ENCODE measurements at regions not wholly inside any gene's neighbourhood (a gene's known extent, or its start where the extent isn't known, plus 50 kb on each side); places are given as distances from the start of the nearest gene placed in this dataset.

DNA sequence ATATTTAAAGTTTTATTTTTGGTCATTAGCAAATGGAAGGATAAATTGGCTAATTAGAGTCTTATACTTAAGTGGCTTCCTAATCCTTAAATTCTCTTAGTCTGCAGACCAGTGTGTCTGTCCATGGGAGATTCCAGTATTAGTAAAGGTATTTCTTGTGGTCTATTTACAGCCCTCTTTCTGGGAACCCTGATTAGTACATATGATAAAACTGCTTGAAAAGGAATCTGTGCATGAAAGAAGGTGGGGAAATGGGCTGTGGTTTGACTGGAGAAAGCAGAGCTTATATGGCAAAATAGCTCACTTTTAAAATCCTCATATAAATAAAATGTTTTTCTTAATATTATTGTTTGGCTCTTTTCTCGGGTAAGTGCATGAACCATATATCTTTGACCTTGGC is 124.5 kb upstream of the RHOBTB1 start:
- FAIRE-seq (no peak), DNase-seq (ENCODE audit: low read depth) (no peak)
- Histone ChIP-seq H3K4me3 (ENCODE audit: low read depth, low read length) (no peak overlapping the region), H3K36me3 (ENCODE audit: control insufficient read depth, insufficient read depth, low read length) (no peaks in the 10 kb centered on the region), H3K27me3 (ENCODE audit: control insufficient read depth, insufficient read depth, low read length) (no peaks in the 10 kb centered on the region)
- TF ChIP-seq, protein P1, sequence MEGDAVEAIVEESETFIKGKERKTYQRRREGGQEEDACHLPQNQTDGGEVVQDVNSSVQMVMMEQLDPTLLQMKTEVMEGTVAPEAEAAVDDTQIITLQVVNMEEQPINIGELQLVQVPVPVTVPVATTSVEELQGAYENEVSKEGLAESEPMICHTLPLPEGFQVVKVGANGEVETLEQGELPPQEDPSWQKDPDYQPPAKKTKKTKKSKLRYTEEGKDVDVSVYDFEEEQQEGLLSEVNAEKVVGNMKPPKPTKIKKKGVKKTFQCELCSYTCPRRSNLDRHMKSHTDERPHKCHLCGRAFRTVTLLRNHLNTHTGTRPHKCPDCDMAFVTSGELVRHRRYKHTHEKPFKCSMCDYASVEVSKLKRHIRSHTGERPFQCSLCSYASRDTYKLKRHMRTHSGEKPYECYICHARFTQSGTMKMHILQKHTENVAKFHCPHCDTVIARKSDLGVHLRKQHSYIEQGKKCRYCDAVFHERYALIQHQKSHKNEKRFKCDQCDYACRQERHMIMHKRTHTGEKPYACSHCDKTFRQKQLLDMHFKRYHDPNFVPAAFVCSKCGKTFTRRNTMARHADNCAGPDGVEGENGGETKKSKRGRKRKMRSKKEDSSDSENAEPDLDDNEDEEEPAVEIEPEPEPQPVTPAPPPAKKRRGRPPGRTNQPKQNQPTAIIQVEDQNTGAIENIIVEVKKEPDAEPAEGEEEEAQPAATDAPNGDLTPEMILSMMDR (IDR thresholded peaks at IDR 0.05; ENCODE audit: insufficient read depth, low read length, severe bottlenecking): no peak

DNA sequence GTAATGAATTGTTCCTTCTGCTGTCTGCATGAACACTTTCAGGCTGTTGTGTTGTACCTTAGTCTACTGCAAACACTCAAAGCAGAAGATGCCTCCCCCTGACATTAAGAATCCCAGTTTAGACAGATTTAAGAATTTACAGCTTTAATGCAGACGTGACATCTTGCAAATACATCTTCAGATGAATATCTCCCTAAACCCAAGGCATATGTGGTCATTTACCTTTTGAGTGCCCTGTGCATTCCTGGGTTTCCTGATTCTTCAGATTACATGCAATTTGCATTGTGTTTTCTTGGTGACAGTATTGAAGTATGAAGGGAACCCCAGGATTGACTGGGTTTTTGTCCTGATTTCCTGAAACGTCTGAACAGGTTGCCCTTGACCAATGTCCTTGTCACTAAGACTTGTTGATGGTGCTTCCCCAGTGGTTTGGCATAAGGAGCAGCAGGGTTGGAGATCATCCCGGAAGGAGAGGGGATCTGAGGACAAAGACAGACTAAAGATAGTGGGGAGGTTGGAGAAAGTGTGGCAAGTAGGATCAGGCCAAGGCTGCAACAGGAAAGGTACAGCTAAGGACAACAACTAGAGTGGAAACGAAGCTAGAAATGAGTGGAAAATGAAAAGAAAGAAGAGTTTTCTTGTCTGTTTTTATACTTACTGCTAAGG is 123.8 kb upstream of the RHOBTB1 start:
- H3K4me3 ChIP-seq (ENCODE audit: low read depth, low read length): no peak overlapping the region
- TF ChIP-seq, protein P1 (IDR thresholded peaks at IDR 0.05; ENCODE audit: insufficient read depth, low read length, severe bottlenecking): no peak
- DNase-seq (ENCODE audit: low read depth): no peak
- H3K36me3 ChIP-seq (ENCODE audit: control insufficient read depth, insufficient read depth, low read length): no peaks in the 10 kb centered on the region
- no peaks in the 10 kb centered on the region for H3K27me3 ChIP-seq (ENCODE audit: control insufficient read depth, insufficient read depth, low read length)
- FAIRE-seq: no peak

DNA sequence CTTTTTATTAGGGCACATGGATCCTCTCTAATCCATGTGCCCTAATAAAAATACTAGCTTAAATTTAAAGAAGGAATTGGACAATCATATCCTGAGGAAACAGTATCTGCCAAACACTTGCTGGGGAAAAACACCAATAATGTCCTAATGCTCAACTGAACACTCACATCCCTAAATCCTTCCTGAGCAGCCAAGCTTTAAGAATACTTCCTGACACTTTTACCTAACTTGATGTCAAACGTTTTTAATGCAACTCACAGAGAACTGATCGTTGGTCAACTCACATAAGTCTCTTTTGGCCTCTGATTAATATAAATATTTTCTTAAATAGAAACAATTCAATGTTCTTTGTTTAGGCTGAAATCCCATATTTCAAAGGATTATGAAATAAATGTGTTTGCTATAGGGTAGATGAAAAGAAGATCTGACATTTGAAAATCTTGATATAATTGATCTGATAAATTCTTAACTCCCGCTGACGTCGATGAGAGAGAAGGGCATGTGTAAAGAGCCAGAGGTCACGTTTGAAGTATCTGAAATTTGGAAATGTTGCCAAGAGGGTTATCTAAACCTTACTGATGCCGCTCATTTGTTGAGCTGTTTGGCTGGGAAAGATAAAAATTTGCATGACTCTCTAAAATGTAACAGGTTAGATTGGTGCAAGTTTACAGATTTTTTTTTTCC is 122.8 kb upstream of the RHOBTB1 start:
- DNase-seq (ENCODE audit: low read depth) (no peak), FAIRE-seq (no peak)
- TF ChIP-seq, protein P1 (IDR thresholded peaks at IDR 0.05; ENCODE audit: insufficient read depth, low read length, severe bottlenecking): no peak
- Histone ChIP-seq H3K4me3 (ENCODE audit: low read depth, low read length) (no peak overlapping the region), H3K36me3 (ENCODE audit: control insufficient read depth, insufficient read depth, low read length) (no peaks in the 10 kb centered on the region), H3K27me3 (ENCODE audit: control insufficient read depth, insufficient read depth, low read length) (no peaks in the 10 kb centered on the region)

DNA sequence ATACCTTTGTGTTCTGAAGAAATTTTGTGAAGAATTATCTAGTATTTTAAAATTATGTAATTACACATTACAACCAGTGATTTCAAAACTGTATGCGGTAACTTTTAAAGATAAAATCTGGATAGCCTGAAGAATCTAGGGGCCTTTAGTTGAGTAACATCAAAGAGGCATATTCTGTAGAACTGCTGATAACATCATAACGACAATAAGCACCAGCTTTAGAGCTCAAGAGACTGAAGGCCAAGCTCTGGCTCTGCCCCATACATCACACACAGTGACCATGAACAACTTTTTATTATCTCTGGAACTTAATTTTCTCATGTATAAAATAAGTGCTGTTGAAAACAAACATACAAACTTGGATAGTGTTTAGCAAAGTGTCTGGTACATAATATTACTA is 121.1 kb upstream of the RHOBTB1 start:
- Histone ChIP-seq H3K4me3 (ENCODE audit: low read depth, low read length) (no peak overlapping the region), H3K36me3 (ENCODE audit: control insufficient read depth, insufficient read depth, low read length) (no peaks in the 10 kb centered on the region), H3K27me3 (ENCODE audit: control insufficient read depth, insufficient read depth, low read length) (no peaks in the 10 kb centered on the region)
- no peak for FAIRE-seq
- TF ChIP-seq, protein P1 (IDR thresholded peaks at IDR 0.05; ENCODE audit: insufficient read depth, low read length, severe bottlenecking): no peak
- DNase-seq (ENCODE audit: low read depth): no peak

DNA sequence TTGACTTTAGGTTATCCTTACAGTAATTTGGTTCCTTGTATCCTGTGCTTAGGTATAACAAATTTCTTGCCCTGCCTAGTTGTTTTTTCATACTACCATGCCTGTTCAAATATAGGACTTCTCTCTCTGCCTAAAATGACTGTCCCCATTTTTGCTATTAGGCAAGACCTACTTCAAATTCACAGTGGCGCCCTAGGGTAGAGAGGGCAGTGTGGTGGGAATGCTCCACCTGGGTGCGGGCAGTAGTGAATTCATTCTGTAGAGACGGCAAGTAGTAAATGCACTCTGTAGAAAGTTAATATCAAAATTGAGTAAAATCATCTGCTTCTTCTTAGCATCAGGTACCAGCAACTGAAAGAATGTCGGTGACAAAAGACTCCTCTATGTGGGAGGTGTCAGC is 120.4 kb upstream of the RHOBTB1 start:
- Histone ChIP-seq H3K36me3 (ENCODE audit: control insufficient read depth, insufficient read depth, low read length) (no peaks in the 10 kb centered on the region), H3K4me3 (ENCODE audit: low read depth, low read length) (no peak overlapping the region), H3K27me3 (ENCODE audit: control insufficient read depth, insufficient read depth, low read length) (no peaks in the 10 kb centered on the region)
- TF ChIP-seq, protein P1 (IDR thresholded peaks at IDR 0.05; ENCODE audit: insufficient read depth, low read length, severe bottlenecking): no peak
- FAIRE-seq (no peak), DNase-seq (ENCODE audit: low read depth) (no peak)

Measured in bronchial epithelial cell (primary cell).